ENCODE measurements at regions not wholly inside any gene's neighbourhood (a gene's known extent, or its start where the extent isn't known, plus 50 kb on each side); places are given as distances from the start of the nearest gene placed in this dataset.

- DNase-seq (ENCODE audit: low spot score): no peak
These were observed 167.1 kb downstream of the EFNB1 start for GRCh38 chrX:68995780-68996551.

DNA sequence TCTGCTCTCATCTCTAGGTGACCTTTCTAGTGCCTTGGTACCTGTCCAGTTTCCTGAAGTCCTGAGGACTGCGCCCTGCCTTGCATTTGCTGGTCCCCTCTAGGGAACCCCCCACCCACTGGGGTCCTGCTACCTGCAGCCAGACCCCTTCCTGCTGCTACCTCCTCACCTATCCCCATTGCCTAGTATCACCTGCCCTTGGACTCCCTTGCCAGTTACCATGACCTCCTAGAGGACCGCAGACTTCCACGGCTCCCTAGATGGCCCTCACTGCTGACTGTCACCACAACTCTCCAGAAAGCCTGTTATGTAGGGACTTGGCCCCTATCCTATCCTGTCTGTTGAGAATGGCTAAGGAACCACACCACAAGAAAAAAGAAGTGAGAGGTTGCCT lies 166.6 kb downstream of the EFNB1 start:
- no peak overlapping the region for H3K18ac ChIP-seq (ENCODE audit: low read length)
- WGBS, 2 donors (ENCODE audit: extremely low coverage in 2 of 2, insufficient read length in 2 of 2, insufficient replicate concordance in 1 of 2): no CpG with 5 or more reads among the region's 3 CpGs

More at GRCh38 chrX:68995780-68996551, 167.1 kb downstream of the EFNB1 start:
- Histone ChIP-seq H2BK5ac (ENCODE audit: low read length) (no peak overlapping the region), H3K9me3 (replicated peaks in 1 of 2; ENCODE audit: control insufficient read depth in 2 of 2, insufficient read depth in 1 of 2, low read depth in 1 of 2, low read length in 2 of 2) (no peaks in the 10 kb centered on the region), H3K27me3 (ENCODE audit: control insufficient read depth in 3 of 3, insufficient read depth in 3 of 3, low read depth in 1 of 3, low read length in 3 of 3) (peaks cover 0 to 29% (median 0%) of the 10 kb centered on the region in 3 experiments), H3K79me1 (ENCODE audit: low read depth, low read length) (no peaks in the 10 kb centered on the region), H3K27ac (replicated peaks; ENCODE audit: low read length) (no peak overlapping the region), H4K8ac (ENCODE audit: low read depth, low read length) (no peak overlapping the region), H3K4me2 (ENCODE audit: insufficient read depth, low read length, poor library complexity, severe bottlenecking) (no peak overlapping the region), H3K4me3 (ENCODE audit: low read length in 2 of 2) (no peak overlapping the region), H3K23ac (ENCODE audit: low read depth, low read length, poor library complexity) (no peak overlapping the region), H3K9ac (ENCODE audit: low read depth, low read length, poor library complexity) (no peak overlapping the region), H2BK15ac (ENCODE audit: low read length) (no peak overlapping the region), H2BK120ac (ENCODE audit: low read depth, low read length) (no peak overlapping the region), H2AFZ (ENCODE audit: low read length) (no peak overlapping the region), H3K4ac (ENCODE audit: low read length) (no peak overlapping the region), H3K4me1 (ENCODE audit: control insufficient read depth in 2 of 2, insufficient read depth in 1 of 2, low read depth in 1 of 2, low read length in 2 of 2) (peaks cover 0 to 7% of the 10 kb centered on the region in 2 donors), H4K91ac (ENCODE audit: low read depth, low read length, poor library complexity) (no peak overlapping the region), H2AK5ac (ENCODE audit: low read depth, low read length) (peak overlapping the region; percentile 91), H3K14ac (ENCODE audit: low read length) (no peak overlapping the region), H3K18ac (ENCODE audit: low read length) (no peak overlapping the region), H2BK12ac (ENCODE audit: low read length) (no peak overlapping the region), H3K36me3 (replicated peaks in 1 of 2; ENCODE audit: control insufficient read depth in 2 of 2, insufficient read depth in 2 of 2, low read length in 2 of 2) (no peaks in the 10 kb centered on the region)
- no CpG with 5 or more reads among the region's 21 CpGs for WGBS, 2 donors (ENCODE audit: extremely low coverage in 2 of 2, insufficient read length in 2 of 2, insufficient replicate concordance in 1 of 2)

GRCh38 chrX:68994891-68995255 lies 166.1 kb downstream of the EFNB1 start:
- Histone ChIP-seq H3K9me3 (replicated peaks in 1 of 2; ENCODE audit: control insufficient read depth in 2 of 2, insufficient read depth in 1 of 2, low read depth in 1 of 2, low read length in 2 of 2) (no peaks in the 10 kb centered on the region), H2BK12ac (ENCODE audit: low read length) (no peak overlapping the region), H2BK15ac (ENCODE audit: low read length) (no peak overlapping the region), H3K79me1 (ENCODE audit: low read depth, low read length) (no peaks in the 10 kb centered on the region), H3K4ac (ENCODE audit: low read length) (no peak overlapping the region), H3K23ac (ENCODE audit: low read depth, low read length, poor library complexity) (no peak overlapping the region), H2BK120ac (ENCODE audit: low read depth, low read length) (no peak overlapping the region), H2AFZ (ENCODE audit: low read length) (no peak overlapping the region), H4K91ac (ENCODE audit: low read depth, low read length, poor library complexity) (no peak overlapping the region), H3K4me3 (ENCODE audit: low read length in 2 of 2) (no peak overlapping the region), H3K14ac (ENCODE audit: low read length) (no peak overlapping the region), H3K18ac (ENCODE audit: low read length) (no peak overlapping the region), H3K27ac (replicated peaks; ENCODE audit: low read length) (no peak overlapping the region), H3K4me2 (ENCODE audit: insufficient read depth, low read length, poor library complexity, severe bottlenecking) (no peak overlapping the region), H3K27me3 (ENCODE audit: control insufficient read depth in 3 of 3, insufficient read depth in 3 of 3, low read depth in 1 of 3, low read length in 3 of 3) (peaks cover 0 to 20% (median 0%) of the 10 kb centered on the region in 3 experiments), H4K8ac (ENCODE audit: low read depth, low read length) (no peak overlapping the region), H3K4me1 (ENCODE audit: control insufficient read depth in 2 of 2, insufficient read depth in 1 of 2, low read depth in 1 of 2, low read length in 2 of 2) (peaks cover 3 to 11% of the 10 kb centered on the region in 2 donors), H2BK5ac (ENCODE audit: low read length) (no peak overlapping the region), H3K36me3 (replicated peaks in 1 of 2; ENCODE audit: control insufficient read depth in 2 of 2, insufficient read depth in 2 of 2, low read length in 2 of 2) (no peaks in the 10 kb centered on the region), H3K9ac (ENCODE audit: low read depth, low read length, poor library complexity) (no peak overlapping the region), H2AK5ac (ENCODE audit: low read depth, low read length) (no peak overlapping the region)
- DNase-seq (ENCODE audit: low spot score): no peak
- WGBS, 2 donors (ENCODE audit: extremely low coverage in 2 of 2, insufficient read length in 2 of 2, insufficient replicate concordance in 1 of 2): no CpG with 5 or more reads among the region's 2 CpGs

More for the DNA sequence above, 166.6 kb downstream of the EFNB1 start:
- Histone ChIP-seq H2BK15ac (ENCODE audit: low read length) (no peak overlapping the region), H3K36me3 (replicated peaks in 1 of 2; ENCODE audit: control insufficient read depth in 2 of 2, insufficient read depth in 2 of 2, low read length in 2 of 2) (no peaks in the 10 kb centered on the region), H2BK5ac (ENCODE audit: low read length) (no peak overlapping the region), H3K4me1 (ENCODE audit: control insufficient read depth in 2 of 2, insufficient read depth in 1 of 2, low read depth in 1 of 2, low read length in 2 of 2) (peaks cover under 1 to 9% of the 10 kb centered on the region in 2 donors), H3K14ac (ENCODE audit: low read length) (no peak overlapping the region), H2AK5ac (ENCODE audit: low read depth, low read length) (peak overlapping the region; percentile 56), H3K9ac (ENCODE audit: low read depth, low read length, poor library complexity) (no peak overlapping the region), H3K27me3 (ENCODE audit: control insufficient read depth in 3 of 3, insufficient read depth in 3 of 3, low read depth in 1 of 3, low read length in 3 of 3) (peaks cover 0 to 25% (median 0%) of the 10 kb centered on the region in 3 experiments), H2AFZ (ENCODE audit: low read length) (no peak overlapping the region), H3K4me2 (ENCODE audit: insufficient read depth, low read length, poor library complexity, severe bottlenecking) (no peak overlapping the region), H4K8ac (ENCODE audit: low read depth, low read length) (no peak overlapping the region), H3K4ac (ENCODE audit: low read length) (no peak overlapping the region), H3K79me1 (ENCODE audit: low read depth, low read length) (no peaks in the 10 kb centered on the region), H3K23ac (ENCODE audit: low read depth, low read length, poor library complexity) (no peak overlapping the region), H3K4me3 (ENCODE audit: low read length in 2 of 2) (no peak overlapping the region), H3K27ac (replicated peaks; ENCODE audit: low read length) (no peak overlapping the region), H2BK12ac (ENCODE audit: low read length) (no peak overlapping the region), H2BK120ac (ENCODE audit: low read depth, low read length) (no peak overlapping the region), H3K9me3 (replicated peaks in 1 of 2; ENCODE audit: control insufficient read depth in 2 of 2, insufficient read depth in 1 of 2, low read depth in 1 of 2, low read length in 2 of 2) (no peaks in the 10 kb centered on the region), H4K91ac (ENCODE audit: low read depth, low read length, poor library complexity) (no peak overlapping the region)
- DNase-seq (ENCODE audit: low spot score): no peak

- H3K18ac ChIP-seq (ENCODE audit: low read length): no peak overlapping the region
- H3K14ac ChIP-seq (ENCODE audit: low read length): no peak overlapping the region
- H3K4me2 ChIP-seq (ENCODE audit: insufficient read depth, low read length, poor library complexity, severe bottlenecking): no peak overlapping the region
- no peak overlapping the region for H2AK5ac ChIP-seq (ENCODE audit: low read depth, low read length)
- no peaks in the 10 kb centered on the region for H3K36me3 ChIP-seq (replicated peaks in 1 of 2; ENCODE audit: control insufficient read depth in 2 of 2, insufficient read depth in 2 of 2, low read length in 2 of 2)
- H3K4ac ChIP-seq (ENCODE audit: low read length): no peak overlapping the region
- no peak overlapping the region for H3K4me3 ChIP-seq (ENCODE audit: low read length in 2 of 2)
- DNase-seq (ENCODE audit: low spot score): no peak
- no peak overlapping the region for H2BK5ac ChIP-seq (ENCODE audit: low read length)
- peaks cover 3 to 10% of the 10 kb centered on the region in 2 donors for H3K4me1 ChIP-seq (ENCODE audit: control insufficient read depth in 2 of 2, insufficient read depth in 1 of 2, low read depth in 1 of 2, low read length in 2 of 2)
- no peak overlapping the region for H4K91ac ChIP-seq (ENCODE audit: low read depth, low read length, poor library complexity)
- H3K23ac ChIP-seq (ENCODE audit: low read depth, low read length, poor library complexity): no peak overlapping the region
- H2AFZ ChIP-seq (ENCODE audit: low read length): no peak overlapping the region
- H3K27ac ChIP-seq (replicated peaks; ENCODE audit: low read length): no peak overlapping the region
- H3K79me1 ChIP-seq (ENCODE audit: low read depth, low read length): no peaks in the 10 kb centered on the region
- no peak overlapping the region for H2BK120ac ChIP-seq (ENCODE audit: low read depth, low read length)
- H2BK15ac ChIP-seq (ENCODE audit: low read length): no peak overlapping the region
- no peaks in the 10 kb centered on the region for H3K9me3 ChIP-seq (replicated peaks in 1 of 2; ENCODE audit: control insufficient read depth in 2 of 2, insufficient read depth in 1 of 2, low read depth in 1 of 2, low read length in 2 of 2)
- H3K27me3 ChIP-seq (ENCODE audit: control insufficient read depth in 3 of 3, insufficient read depth in 3 of 3, low read depth in 1 of 3, low read length in 3 of 3): peaks cover 0 to 21% (median 0%) of the 10 kb centered on the region in 3 experiments
- H3K9ac ChIP-seq (ENCODE audit: low read depth, low read length, poor library complexity): no peak overlapping the region
- H2BK12ac ChIP-seq (ENCODE audit: low read length): no peak overlapping the region
- no CpG with 5 or more reads among the region's 7 CpGs for WGBS, 2 donors (ENCODE audit: extremely low coverage in 2 of 2, insufficient read length in 2 of 2, insufficient replicate concordance in 1 of 2)
- H4K8ac ChIP-seq (ENCODE audit: low read depth, low read length): no peak overlapping the region
These were observed 165.5 kb downstream of the EFNB1 start for GRCh38 chrX:68994135-68994890.

All from neuronal stem cell (in vitro differentiated cells).